ENCODE measurements at regions not wholly inside any gene's neighbourhood (a gene's known extent, or its start where the extent isn't known, plus 50 kb on each side); places are given as distances from the start of the nearest gene placed in this dataset.

DNA sequence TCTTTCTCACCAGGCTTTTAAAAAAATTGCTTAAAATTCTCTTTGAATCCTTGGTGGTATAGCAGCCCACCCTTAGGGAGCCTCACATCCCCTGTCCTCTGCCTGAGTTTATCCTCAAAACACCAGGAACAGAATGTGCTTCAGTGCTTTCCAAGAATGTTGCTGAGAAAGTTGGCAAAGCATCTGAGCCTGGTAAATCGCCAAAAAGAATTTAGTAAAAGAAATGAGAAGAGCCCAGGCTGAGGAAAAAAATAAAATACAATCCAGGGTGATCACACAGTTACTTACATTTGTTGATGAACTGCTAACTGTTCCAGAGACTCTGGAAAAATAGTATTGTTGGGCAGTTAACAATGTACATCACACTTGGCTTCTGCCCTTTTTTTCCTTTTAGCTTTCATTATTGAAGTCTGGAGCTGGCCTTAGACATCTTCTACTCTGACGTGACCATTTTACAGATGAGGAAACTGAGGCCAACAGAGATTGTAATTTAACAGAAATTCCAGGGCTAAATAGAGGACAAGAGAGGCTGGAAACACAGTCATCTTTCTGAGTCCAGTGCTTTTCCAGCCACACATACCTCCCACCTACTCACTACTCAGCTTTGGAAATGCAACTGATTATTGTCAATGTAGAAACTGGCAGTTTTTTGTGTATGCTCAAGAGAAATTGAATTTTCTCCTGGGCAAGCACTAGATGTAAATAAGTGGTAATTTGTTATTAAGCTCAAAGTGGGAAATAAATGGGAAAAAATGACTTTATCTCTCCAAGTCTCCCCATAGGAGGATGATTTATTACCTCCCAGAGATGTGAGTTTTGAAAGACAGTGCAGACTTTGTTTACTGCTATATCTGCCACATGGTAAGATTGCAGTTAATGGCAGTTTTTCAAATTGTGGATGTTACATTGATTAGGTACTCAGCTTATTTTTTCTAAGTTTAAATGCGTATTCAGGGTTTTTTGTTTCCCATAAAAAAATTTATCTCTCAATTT is 86.7 kb upstream of the ALDH1A1 start:
- Mint-ChIP-seq H3K9me3 (no peaks in the 10 kb centered on the region), H3K27me3 (peaks cover 11% of the 10 kb centered on the region)

DNA sequence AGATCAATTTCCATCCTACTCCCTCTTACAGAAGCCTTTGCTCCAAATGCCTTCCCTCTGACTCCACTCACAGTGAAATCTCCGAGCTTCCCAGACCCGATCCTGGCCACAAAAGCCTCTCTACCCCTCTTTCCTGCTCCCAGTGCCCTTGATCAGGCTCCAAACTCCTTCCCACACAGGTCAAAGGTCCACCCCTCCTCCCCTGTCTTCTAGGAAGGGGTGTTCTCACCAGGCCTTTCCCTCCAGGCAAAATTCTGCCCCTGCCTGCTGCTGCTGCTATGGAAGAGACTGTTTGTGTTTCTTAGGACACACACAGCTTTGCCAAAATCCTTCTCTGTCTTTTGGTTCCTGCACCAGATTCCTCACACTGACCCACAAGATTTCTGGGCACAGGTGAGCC is 85.8 kb upstream of the ALDH1A1 start:
- Mint-ChIP-seq H3K27ac (no peak overlapping the region), H3K9me3 (no peaks in the 10 kb centered on the region), H3K36me3 (ENCODE audit: low read depth) (no peaks in the 10 kb centered on the region), H3K4me3 (no peak overlapping the region), H3K4me1 (ENCODE audit: low read depth) (no peaks in the 10 kb centered on the region), H3K27me3 (peaks cover 8% of the 10 kb centered on the region)

More for the DNA sequence above, 86.7 kb upstream of the ALDH1A1 start:
- Mint-ChIP-seq H3K36me3 (ENCODE audit: low read depth) (no peaks in the 10 kb centered on the region), H3K4me3 (no peak overlapping the region), H3K27ac (no peak overlapping the region), H3K4me1 (ENCODE audit: low read depth) (no peaks in the 10 kb centered on the region)

DNA sequence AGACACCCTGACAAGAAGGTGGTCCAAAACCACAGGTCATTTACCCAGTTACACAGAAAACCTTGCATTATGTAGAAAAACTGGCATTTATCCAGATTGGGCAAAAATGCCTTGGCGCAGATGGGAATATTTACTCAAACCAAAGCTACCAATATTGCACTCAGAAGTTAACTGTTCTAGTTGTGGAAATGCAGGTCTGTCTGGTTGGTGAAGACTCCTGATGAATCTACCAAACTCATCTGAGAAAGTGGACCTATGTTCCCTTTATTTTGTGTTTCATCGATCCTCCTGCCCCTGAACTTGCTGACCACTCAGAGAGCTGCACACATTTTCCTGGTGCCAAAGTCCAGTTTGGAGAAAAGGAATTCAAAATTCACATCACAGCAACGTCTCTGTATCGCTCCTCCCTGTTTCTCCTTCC is 85.2 kb upstream of the ALDH1A1 start:
- Mint-ChIP-seq H3K27me3 (peaks cover 8% of the 10 kb centered on the region), H3K4me3 (no peak overlapping the region), H3K36me3 (ENCODE audit: low read depth) (no peaks in the 10 kb centered on the region), H3K9me3 (no peaks in the 10 kb centered on the region), H3K4me1 (ENCODE audit: low read depth) (no peaks in the 10 kb centered on the region), H3K27ac (no peak overlapping the region)

DNA sequence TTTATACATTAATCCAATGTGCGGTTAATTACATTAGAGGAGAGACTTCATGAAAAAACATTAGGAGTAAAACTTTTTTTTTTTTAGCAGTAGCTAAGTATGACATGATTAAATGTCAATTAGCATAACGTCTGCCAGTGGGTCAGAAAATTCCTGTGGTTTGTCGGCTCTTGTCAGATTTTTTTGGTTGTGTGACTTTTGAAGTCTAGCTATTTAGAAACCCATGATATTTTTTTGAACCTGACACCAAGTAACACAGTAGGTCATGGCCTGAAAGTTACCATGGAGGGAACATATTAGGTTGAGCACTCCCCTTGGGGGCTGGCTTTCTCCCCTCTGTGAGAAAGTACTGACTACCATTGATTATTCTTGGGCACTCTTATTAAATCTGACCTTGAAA is 84.8 kb upstream of the ALDH1A1 start:
- Mint-ChIP-seq H3K4me3 (no peak overlapping the region), H3K4me1 (ENCODE audit: low read depth) (no peaks in the 10 kb centered on the region), H3K27me3 (peaks cover 8% of the 10 kb centered on the region), H3K9me3 (no peaks in the 10 kb centered on the region), H3K27ac (no peak overlapping the region), H3K36me3 (ENCODE audit: low read depth) (no peaks in the 10 kb centered on the region)

DNA sequence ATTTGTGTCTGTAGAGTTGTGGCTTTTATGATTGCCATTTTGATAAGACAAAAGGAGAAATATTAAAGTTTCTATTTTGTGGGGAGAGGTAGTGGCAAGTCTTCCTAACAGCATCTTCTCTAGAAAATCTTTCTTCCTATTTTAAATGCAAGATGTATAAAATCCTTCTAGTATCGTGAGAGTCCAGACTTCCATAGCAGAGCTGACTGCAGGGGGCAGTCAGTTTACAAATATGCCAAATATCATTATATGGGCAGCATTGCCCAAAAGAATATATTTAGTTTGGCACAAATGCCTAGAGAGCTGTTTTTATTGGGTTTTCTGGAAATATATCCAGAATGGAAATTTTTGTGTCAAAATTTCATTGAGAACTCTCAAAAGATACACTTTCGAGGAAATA is 82.1 kb upstream of the ALDH1A1 start:
- no peaks in the 10 kb centered on the region for H3K4me1 Mint-ChIP-seq (ENCODE audit: low read depth)

DNA sequence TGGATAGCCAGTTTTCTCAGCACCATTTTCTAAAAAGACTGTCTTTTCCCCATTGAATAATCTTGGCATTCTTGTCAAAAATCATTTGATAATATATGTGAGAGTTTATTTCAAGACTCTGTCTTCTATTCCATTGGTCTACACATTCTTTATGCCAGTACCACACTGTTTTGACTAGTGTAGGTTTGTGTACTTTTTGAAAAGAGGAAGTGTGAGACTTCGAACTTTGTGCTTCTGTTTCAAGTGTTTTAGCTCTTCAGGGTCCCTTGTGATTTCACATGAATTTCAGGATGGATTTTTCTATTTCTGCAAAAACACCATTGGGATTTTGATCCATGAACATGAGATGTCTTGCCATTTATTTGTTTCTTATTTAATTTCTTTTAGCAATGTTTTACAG is 78.5 kb upstream of the ALDH1A1 start:
- peaks cover 4% of the 10 kb centered on the region for H3K27me3 Mint-ChIP-seq
- H3K27ac Mint-ChIP-seq = no peak overlapping the region
- H3K4me3 Mint-ChIP-seq = no peak overlapping the region
- H3K36me3 Mint-ChIP-seq (ENCODE audit: low read depth) = no peaks in the 10 kb centered on the region
- H3K9me3 Mint-ChIP-seq = no peaks in the 10 kb centered on the region
- no peaks in the 10 kb centered on the region for H3K4me1 Mint-ChIP-seq (ENCODE audit: low read depth)

More for the DNA sequence above, 82.1 kb upstream of the ALDH1A1 start:
- Mint-ChIP-seq H3K27me3 (peaks cover 8% of the 10 kb centered on the region), H3K4me3 (no peak overlapping the region), H3K9me3 (no peaks in the 10 kb centered on the region), H3K27ac (no peak overlapping the region), H3K36me3 (ENCODE audit: low read depth) (no peaks in the 10 kb centered on the region)

DNA sequence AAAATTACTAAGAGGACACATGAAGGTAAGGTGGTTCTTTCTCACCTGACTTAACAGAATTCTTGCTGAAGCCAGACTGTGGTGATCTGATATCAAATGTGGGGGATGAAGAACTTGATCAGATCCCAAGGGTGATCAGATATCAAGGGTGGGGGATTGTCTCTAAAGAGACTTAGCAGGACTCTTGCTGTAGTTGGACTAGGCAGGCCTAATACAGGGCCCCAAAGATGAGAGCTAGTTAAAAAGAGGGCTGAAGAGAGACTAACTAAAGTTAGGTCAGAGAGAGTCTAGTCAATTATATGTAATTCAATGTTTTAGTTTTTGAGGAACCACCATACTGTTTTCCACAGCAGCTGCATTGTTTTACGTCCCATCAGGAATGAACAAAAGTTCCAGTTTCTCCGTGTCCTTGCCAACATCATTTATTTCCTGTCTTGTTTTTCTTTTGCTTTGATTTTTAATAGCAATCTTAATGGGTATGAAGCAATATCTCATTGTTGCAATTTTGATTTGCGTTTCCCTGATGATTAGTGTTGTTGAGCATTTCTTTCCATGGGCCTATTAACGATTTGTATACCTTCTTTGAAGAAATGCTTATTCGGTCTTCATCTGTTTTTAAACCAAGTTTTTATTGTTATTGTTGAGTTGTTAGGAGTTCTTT is 77.6 kb upstream of the ALDH1A1 start:
- Mint-ChIP-seq H3K4me1 (ENCODE audit: low read depth) (peaks cover 2% of the 10 kb centered on the region), H3K9me3 (no peaks in the 10 kb centered on the region), H3K27me3 (peaks cover 2% of the 10 kb centered on the region), H3K36me3 (ENCODE audit: low read depth) (no peaks in the 10 kb centered on the region), H3K4me3 (no peak overlapping the region), H3K27ac (no peak overlapping the region)

DNA sequence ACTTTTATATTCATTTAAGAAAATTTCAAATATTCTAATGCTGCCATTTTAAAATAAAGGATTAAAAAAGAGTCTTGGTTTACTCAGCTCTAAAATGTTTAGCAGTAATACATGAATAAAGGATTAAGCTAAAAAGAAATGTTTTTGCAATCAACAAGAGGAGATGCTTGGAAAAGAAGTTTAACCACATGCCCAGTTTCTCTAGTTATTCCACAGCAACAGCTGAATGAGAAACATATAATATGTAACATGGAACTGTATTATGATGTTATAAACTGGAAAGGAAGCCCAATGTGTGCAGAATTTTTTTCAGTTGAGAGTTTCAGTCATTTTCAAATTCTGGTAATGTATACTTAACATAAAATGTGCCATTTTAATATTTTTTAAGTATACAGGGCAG is 76.5 kb upstream of the ALDH1A1 start:
- no peaks in the 10 kb centered on the region for H3K36me3 Mint-ChIP-seq (ENCODE audit: low read depth)
- no peaks in the 10 kb centered on the region for H3K9me3 Mint-ChIP-seq
- no peak overlapping the region for H3K4me3 Mint-ChIP-seq
- peaks cover 6% of the 10 kb centered on the region for H3K27me3 Mint-ChIP-seq
- H3K4me1 Mint-ChIP-seq (ENCODE audit: low read depth) = peaks cover 3% of the 10 kb centered on the region
- no peak overlapping the region for H3K27ac Mint-ChIP-seq

DNA sequence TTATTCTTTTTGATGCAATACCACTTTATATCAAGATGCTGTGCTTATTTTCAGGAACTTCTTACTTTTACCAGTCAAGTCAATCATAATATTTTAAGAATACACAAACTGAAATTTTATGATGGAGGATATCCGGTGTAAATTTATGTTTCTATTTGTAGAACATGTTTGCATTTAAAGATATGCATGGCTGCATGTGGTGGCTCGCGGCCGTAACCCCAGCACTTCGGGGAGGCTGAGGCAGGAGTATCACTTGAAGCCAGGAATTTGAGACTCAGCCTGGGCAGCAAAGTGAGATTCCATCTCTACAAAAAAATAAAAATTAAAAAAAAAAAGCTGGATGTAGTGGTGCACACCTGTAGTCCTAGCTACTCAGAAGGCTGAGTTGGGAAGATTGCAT is 73.5 kb upstream of the ALDH1A1 start:
- no peaks in the 10 kb centered on the region for H3K36me3 Mint-ChIP-seq (ENCODE audit: low read depth)
- no peaks in the 10 kb centered on the region for H3K9me3 Mint-ChIP-seq
- H3K4me1 Mint-ChIP-seq (ENCODE audit: low read depth) = peaks cover 12% of the 10 kb centered on the region
- H3K4me3 Mint-ChIP-seq = no peak overlapping the region
- no peak overlapping the region for H3K27ac Mint-ChIP-seq
- peaks cover 19% of the 10 kb centered on the region for H3K27me3 Mint-ChIP-seq

DNA sequence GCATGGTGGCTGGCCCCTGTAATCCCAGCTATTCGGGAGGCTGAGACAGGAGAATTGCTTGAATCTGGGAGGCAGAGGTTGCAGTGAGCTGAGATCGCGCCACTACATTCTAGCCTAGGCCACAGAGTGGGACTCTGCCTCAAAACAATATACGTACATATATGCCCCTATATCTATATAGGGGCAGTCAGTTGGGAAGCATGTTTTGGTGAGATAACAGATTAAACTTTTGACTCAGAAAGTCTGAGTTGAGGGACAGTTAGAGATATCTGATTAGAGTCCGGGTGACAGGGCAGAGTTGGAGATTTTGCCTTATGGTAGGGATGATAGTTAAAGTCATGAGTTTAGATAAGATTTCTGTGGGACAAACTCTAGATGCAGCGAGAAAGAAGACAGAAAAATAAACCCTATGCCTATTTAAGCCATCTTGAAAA is 71.8 kb upstream of the ALDH1A1 start:
- H3K9me3 Mint-ChIP-seq = no peaks in the 10 kb centered on the region
- peaks cover 27% of the 10 kb centered on the region for H3K27me3 Mint-ChIP-seq
- H3K4me3 Mint-ChIP-seq = no peak overlapping the region
- no peaks in the 10 kb centered on the region for H3K36me3 Mint-ChIP-seq (ENCODE audit: low read depth)
- no peak overlapping the region for H3K27ac Mint-ChIP-seq
- peaks cover 12% of the 10 kb centered on the region for H3K4me1 Mint-ChIP-seq (ENCODE audit: low read depth)

DNA sequence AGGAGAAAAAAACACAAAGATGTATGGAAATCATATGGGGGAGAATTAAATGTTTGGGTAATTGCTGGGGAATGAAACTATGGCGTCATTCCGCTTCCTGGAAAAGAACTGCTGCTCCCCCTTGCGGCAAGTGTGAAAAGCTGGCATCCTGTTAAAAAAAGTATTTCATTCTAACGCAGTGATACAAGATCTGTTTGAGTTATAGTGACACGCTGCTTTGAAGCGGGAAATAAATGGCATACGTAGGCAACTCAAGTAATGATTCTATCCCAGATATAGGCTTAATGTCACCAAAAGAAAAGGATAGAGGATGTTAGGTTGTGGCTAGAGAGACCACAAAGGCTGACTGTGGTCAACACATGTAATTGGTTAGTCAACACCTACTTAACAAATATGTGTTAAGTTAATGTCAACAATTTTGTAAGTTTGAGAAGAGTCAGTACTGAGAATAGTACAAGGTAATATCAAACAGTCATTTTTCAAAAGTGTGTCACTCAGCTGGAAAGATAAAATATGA is 70.2 kb upstream of the ALDH1A1 start:
- no peaks in the 10 kb centered on the region for H3K36me3 Mint-ChIP-seq (ENCODE audit: low read depth)
- no peak overlapping the region for H3K4me3 Mint-ChIP-seq
- peaks cover 12% of the 10 kb centered on the region for H3K4me1 Mint-ChIP-seq (ENCODE audit: low read depth)
- H3K27me3 Mint-ChIP-seq = peaks cover 27% of the 10 kb centered on the region
- peak overlapping the region; percentile 6 for H3K27ac Mint-ChIP-seq
- no peaks in the 10 kb centered on the region for H3K9me3 Mint-ChIP-seq

DNA sequence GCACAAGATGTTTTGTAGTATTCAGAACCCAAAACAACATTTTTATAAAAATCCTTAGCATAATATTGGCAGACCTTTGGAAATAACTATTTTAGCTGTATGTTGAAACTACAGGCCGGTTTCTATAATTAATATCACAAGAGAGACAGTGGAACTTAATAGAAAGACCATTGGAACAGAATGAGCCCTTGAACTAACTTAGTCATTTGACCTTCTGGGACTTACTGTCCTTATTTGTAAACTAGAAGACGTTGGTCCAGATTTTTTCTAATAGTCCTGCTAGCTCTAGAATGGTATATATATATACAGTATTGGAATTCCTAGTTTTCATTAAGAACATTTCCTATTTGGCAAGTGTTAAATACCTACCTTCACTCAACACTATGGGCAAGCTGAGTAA is 69.5 kb upstream of the ALDH1A1 start:
- H3K36me3 Mint-ChIP-seq (ENCODE audit: low read depth) = no peaks in the 10 kb centered on the region
- no peak overlapping the region for H3K4me3 Mint-ChIP-seq
- H3K27ac Mint-ChIP-seq = no peak overlapping the region
- H3K9me3 Mint-ChIP-seq = no peaks in the 10 kb centered on the region
- peaks cover 12% of the 10 kb centered on the region for H3K4me1 Mint-ChIP-seq (ENCODE audit: low read depth)
- peaks cover 27% of the 10 kb centered on the region for H3K27me3 Mint-ChIP-seq

DNA sequence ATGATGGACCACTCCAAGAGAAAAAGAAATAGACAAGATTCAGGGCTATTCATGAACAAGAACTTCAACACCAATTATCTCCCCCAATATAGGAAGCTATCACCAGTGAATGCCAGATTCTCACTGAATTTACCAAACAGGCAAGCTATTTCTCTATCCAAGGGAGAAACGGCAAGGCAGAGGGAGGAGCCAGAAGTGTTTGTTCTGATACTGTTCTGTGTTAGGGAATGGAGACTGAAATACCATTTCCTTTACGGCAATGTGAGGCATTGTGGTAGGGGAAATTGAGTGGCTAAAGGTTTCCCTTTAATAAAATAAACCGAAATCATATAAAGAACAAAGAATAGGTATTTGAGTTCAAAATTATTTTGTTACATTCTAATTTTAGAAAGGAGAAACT is 68.0 kb upstream of the ALDH1A1 start:
- H3K4me3 Mint-ChIP-seq = no peak overlapping the region
- H3K27ac Mint-ChIP-seq = no peak overlapping the region
- H3K27me3 Mint-ChIP-seq = peaks cover 27% of the 10 kb centered on the region
- peaks cover 12% of the 10 kb centered on the region for H3K4me1 Mint-ChIP-seq (ENCODE audit: low read depth)
- no peaks in the 10 kb centered on the region for H3K36me3 Mint-ChIP-seq (ENCODE audit: low read depth)
- H3K9me3 Mint-ChIP-seq = no peaks in the 10 kb centered on the region

DNA sequence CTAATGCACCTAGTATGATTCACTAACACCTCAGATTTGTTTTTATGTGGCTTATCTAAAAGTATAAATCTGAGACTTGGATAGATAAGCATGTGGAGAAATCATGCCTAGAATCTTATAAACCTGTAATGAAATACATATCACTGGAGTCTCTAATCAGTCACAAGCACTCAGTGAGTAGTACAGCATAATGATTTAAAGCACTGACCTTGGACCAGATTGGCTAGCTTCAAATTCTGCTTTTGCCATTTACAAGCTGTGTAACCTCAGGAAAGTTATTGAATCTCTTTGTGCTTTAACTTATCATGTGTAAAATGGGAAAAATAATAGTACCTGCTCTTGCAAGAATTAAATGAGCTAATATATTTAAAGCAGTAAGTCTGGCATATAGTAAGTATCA is 61.2 kb upstream of the ALDH1A1 start:
- H3K27ac Mint-ChIP-seq = no peak overlapping the region
- no peak overlapping the region for H3K4me3 Mint-ChIP-seq
- H3K27me3 Mint-ChIP-seq = peaks cover 22% of the 10 kb centered on the region
- H3K9me3 Mint-ChIP-seq = no peaks in the 10 kb centered on the region
- H3K4me1 Mint-ChIP-seq (ENCODE audit: low read depth) = no peaks in the 10 kb centered on the region
- H3K36me3 Mint-ChIP-seq (ENCODE audit: low read depth) = no peaks in the 10 kb centered on the region

DNA sequence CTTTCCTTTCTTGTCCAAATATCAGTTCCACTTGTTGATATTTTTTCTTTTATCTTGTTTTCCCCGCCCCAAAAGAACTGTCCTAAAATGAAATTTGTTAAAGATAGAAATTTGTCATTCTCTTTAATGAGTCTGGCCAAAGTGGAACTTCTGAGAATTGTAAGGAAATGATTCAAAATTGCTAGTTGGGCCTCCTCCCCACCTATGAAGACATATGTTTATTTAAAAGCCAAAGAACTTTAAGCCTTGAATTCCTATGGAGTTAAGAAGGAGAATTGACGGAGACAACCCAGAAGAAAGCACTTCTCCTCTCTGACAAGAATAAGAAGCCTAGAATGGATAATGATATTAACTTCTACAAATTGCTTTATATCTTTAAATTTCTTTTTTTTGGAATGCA is 59.1 kb upstream of the ALDH1A1 start:
- H3K27ac Mint-ChIP-seq = no peak overlapping the region
- H3K36me3 Mint-ChIP-seq (ENCODE audit: low read depth) = no peaks in the 10 kb centered on the region
- no peaks in the 10 kb centered on the region for H3K9me3 Mint-ChIP-seq
- no peak overlapping the region for H3K4me3 Mint-ChIP-seq
- peaks cover 37% of the 10 kb centered on the region for H3K27me3 Mint-ChIP-seq
- H3K4me1 Mint-ChIP-seq (ENCODE audit: low read depth) = no peaks in the 10 kb centered on the region
